ENCODE measurements at regions not wholly inside any gene's neighbourhood (a gene's known extent, or its start where the extent isn't known, plus 50 kb on each side); places are given as distances from the start of the nearest gene placed in this dataset.

DNA sequence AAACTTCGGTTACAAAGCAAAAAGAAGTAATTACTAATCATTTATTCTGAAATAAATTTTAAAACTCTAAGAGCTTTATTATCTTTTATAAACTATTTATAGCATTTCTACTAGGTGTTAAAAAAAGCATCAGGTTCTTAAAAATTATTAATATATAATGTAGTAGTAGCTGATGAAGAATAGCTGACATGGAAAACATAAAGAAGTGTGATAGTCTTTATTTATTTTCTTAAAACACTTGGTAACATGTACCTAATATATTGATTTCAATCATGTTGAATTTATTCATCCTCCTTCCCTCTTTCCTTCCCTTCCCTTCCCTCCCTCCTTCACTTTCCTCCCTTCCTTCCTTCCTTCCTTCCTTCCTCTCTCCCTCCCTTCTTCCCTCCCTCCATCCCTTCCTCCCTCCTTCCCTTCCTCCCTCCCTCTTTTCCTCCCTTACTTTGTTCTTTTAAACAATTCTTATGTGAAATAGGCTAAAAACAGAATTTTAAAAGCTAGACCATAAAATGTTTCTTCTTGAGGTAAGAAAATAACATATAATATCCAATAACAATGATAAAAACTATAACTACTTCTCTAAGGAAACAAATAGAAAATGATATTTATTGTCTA is 913.9 kb upstream of the MAP3K7 start:
- Histone ChIP-seq H3K4me3 (ENCODE audit: low read depth, low read length) (no peak overlapping the region), H3K9me3 (ENCODE audit: control insufficient read depth, insufficient read depth, low read length) (no peaks in the 10 kb centered on the region), H3K27ac (ENCODE audit: low read depth, low read length) (no peak overlapping the region), H3K27me3 (ENCODE audit: control insufficient read depth, insufficient read depth, low read length) (no peaks in the 10 kb centered on the region)
- ChIA-PET CTCF (interaction anchor here (0.7 kb wide), 1 partner anchor 461 kb away, joined by 3 read pairs; no protein-coding TSS in a partner anchor), POLR2A (no interaction called here)
- TF ChIP-seq, protein P1, sequence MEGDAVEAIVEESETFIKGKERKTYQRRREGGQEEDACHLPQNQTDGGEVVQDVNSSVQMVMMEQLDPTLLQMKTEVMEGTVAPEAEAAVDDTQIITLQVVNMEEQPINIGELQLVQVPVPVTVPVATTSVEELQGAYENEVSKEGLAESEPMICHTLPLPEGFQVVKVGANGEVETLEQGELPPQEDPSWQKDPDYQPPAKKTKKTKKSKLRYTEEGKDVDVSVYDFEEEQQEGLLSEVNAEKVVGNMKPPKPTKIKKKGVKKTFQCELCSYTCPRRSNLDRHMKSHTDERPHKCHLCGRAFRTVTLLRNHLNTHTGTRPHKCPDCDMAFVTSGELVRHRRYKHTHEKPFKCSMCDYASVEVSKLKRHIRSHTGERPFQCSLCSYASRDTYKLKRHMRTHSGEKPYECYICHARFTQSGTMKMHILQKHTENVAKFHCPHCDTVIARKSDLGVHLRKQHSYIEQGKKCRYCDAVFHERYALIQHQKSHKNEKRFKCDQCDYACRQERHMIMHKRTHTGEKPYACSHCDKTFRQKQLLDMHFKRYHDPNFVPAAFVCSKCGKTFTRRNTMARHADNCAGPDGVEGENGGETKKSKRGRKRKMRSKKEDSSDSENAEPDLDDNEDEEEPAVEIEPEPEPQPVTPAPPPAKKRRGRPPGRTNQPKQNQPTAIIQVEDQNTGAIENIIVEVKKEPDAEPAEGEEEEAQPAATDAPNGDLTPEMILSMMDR (IDR thresholded peaks at IDR 0.05; ENCODE audit: low read depth, low read length): no peak
- DNase-seq (ENCODE audit: low read depth, low spot score): no peak

DNA sequence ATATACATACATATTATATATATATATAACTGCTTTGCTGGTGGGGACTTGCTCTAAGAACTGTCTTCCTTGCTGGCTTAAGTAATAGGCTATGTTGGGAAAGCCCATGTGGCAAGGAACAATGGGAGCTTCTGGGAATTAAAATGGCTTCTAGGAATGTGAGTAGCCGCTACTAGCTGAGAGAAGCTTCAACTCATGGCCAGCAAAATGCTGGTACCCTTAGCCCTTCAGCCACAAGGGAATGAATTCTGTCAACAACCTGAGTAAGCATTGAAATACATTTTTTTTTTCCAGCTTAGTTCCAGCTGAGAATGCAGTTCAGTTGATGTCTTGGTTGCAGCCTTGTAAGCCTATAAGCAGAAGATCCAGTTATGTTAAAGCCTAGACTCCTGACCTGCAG is 911.7 kb upstream of the MAP3K7 start:
- ChIA-PET CTCF (no interaction called here), POLR2A (no interaction called here)
- Histone ChIP-seq H3K27ac (ENCODE audit: low read depth, low read length) (no peak overlapping the region), H3K27me3 (ENCODE audit: control insufficient read depth, insufficient read depth, low read length) (no peaks in the 10 kb centered on the region), H3K4me3 (ENCODE audit: low read depth, low read length) (no peak overlapping the region), H3K9me3 (ENCODE audit: control insufficient read depth, insufficient read depth, low read length) (no peaks in the 10 kb centered on the region)
- no peak for DNase-seq (ENCODE audit: low read depth, low spot score)
- TF ChIP-seq, protein P1 (IDR thresholded peaks at IDR 0.05; ENCODE audit: low read depth, low read length): no peak

DNA sequence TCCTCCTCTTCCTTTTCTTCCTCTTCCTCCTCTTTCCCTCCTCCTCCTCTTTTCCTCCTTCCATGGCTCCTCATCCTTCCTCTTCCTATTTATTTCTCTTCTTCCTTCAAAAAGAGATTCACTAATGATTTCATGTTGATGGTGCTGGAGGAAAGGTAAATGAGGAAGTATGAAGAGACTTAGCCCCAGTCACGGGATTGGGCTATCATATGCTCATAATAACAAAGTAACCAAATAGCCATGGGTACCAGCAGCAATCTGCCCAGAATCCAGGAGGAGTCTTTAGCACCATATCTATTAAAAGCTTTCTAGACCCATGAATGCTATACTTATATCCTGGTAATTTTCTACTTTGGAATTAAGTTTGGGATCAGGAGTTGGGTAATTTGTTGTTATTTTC is 910.9 kb upstream of the MAP3K7 start:
- DNase-seq (ENCODE audit: low read depth, low spot score): no peak
- ChIA-PET CTCF (no interaction called here), POLR2A (no interaction called here)
- TF ChIP-seq, protein P1 (IDR thresholded peaks at IDR 0.05; ENCODE audit: low read depth, low read length): no peak
- Histone ChIP-seq H3K27ac (ENCODE audit: low read depth, low read length) (no peak overlapping the region), H3K9me3 (ENCODE audit: control insufficient read depth, insufficient read depth, low read length) (no peaks in the 10 kb centered on the region), H3K4me3 (ENCODE audit: low read depth, low read length) (no peak overlapping the region), H3K27me3 (ENCODE audit: control insufficient read depth, insufficient read depth, low read length) (no peaks in the 10 kb centered on the region)

DNA sequence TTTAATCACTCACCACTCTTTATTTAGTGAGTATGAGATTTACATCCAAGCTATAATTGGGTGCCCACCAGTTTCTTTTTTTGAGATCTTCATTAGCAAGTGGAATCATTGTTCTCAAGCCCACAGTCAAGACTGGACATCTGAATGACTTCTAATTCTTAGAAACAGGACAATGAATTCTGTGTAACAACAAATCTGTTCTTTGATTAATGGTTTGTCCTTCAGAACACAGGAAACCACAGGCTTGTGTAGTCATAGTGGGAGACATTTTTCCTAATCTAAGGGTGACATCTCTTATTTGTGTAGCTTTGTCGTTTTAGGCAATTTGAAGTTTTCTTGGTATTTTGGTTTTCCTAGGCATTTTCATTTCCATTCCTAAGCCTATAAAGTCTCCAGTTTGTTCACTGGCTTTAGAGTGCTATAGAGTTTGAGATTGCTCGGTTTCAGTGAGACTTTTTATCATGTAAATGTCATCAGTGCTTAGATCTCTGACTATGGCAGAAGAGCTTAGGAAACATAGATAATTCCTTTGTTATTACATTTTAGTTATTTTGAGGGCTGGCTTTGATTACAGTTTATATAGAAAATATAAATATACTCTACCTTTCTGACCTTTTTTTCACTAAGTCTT is 903.9 kb upstream of the MAP3K7 start:
- Histone ChIP-seq H3K4me3 (ENCODE audit: low read depth, low read length) (no peak overlapping the region), H3K27me3 (ENCODE audit: control insufficient read depth, insufficient read depth, low read length) (no peaks in the 10 kb centered on the region), H3K9me3 (ENCODE audit: control insufficient read depth, insufficient read depth, low read length) (no peaks in the 10 kb centered on the region), H3K27ac (ENCODE audit: low read depth, low read length) (no peak overlapping the region)
- CTCF ChIA-PET: no interaction called here
- POLR2A ChIA-PET: no interaction called here
- no peak for DNase-seq (ENCODE audit: low read depth, low spot score)
- TF ChIP-seq, protein P1 (IDR thresholded peaks at IDR 0.05; ENCODE audit: low read depth, low read length): no peak

DNA sequence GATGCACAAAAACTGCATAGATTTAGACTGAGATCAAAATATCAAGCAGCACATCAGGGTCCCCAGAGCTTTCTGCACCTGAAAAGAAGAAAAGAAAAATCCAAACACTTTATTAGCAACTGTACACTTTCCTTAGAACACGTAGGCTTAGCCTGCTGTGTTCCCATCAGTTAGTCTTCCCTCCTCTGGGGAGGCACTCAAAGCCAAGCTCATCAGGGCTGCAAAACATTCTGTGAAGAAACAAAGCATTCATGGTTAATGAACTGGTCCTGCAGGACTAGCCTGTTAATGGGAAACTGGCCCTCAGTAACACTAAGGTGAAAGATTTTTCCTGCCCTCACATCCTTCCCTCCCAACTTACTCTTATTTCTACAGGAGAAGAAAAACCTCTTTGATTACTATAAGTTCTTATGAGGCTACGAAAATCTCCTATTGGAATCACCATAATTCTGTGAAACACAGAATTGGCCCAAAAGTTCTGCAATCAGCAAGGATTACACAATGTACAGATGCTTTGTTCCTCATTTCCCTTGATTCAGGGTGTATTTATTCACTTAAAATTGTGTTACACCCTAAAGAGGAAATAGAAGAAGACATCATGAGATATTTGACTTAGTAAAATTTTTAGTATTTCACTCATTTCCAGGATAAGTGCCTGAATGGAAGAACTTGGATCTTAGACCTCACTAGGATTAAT is 901.0 kb upstream of the MAP3K7 start:
- ChIA-PET POLR2A (no interaction called here), CTCF (no interaction called here)
- DNase-seq (ENCODE audit: low read depth, low spot score): no peak
- Histone ChIP-seq H3K27me3 (ENCODE audit: control insufficient read depth, insufficient read depth, low read length) (no peaks in the 10 kb centered on the region), H3K27ac (ENCODE audit: low read depth, low read length) (no peak overlapping the region), H3K9me3 (ENCODE audit: control insufficient read depth, insufficient read depth, low read length) (no peaks in the 10 kb centered on the region), H3K4me3 (ENCODE audit: low read depth, low read length) (no peak overlapping the region)
- TF ChIP-seq, protein P1 (IDR thresholded peaks at IDR 0.05; ENCODE audit: low read depth, low read length): no peak

All from AG04450 (cell line).